ENCODE measurements at regions not wholly inside any gene's neighbourhood (a gene's known extent, or its start where the extent isn't known, plus 50 kb on each side); places are given as distances from the start of the nearest gene placed in this dataset.

GRCh38 chr2:157934684-157935377 is 58.7 kb upstream of the ACVR1 start:
- no peak for DNase-seq (ENCODE audit: low read depth in 2 of 2)

- no peak for DNase-seq (ENCODE audit: low read depth in 2 of 2)
Measured at GRCh38 chr2:157933160-157933920, 57.2 kb upstream of the ACVR1 start.

- DNase-seq (ENCODE audit: low read depth in 2 of 2): no peak
Measured at GRCh38 chr2:157932480-157933159, 56.5 kb upstream of the ACVR1 start.

GRCh38 chr2:157931542-157931941 is 55.4 kb upstream of the ACVR1 start:
- DNase-seq (ENCODE audit: low read depth in 2 of 2): no peak

- DNase-seq (ENCODE audit: low read depth in 2 of 2): no peak
Measured at GRCh38 chr2:157930728-157931127, 54.6 kb upstream of the ACVR1 start.

GRCh38 chr2:157929871-157930667 is 53.9 kb upstream of the ACVR1 start:
- DNase-seq (ENCODE audit: low read depth in 2 of 2): no peak

GRCh38 chr2:157928372-157928771 is 52.2 kb upstream of the ACVR1 start:
- DNase-seq (ENCODE audit: low read depth in 2 of 2): no peak

GRCh38 chr2:157927155-157927554 is 51.0 kb upstream of the ACVR1 start:
- no peak for DNase-seq (ENCODE audit: low read depth in 2 of 2)
